PC-9 (cell line): ENCODE measurements at regions not wholly inside any gene's neighbourhood (a gene's known extent, or its start where the extent isn't known, plus 50 kb on each side); places are given as distances from the start of the nearest gene placed in this dataset.

ENCODE experiments used
- BruUV-seq: library from RNA; stranded (reverse); fragments of 400-500 nt; replicated peaks from 2 replicates; lab custom pipeline; 2021; lab: Mats Ljungman, UMichigan
- CTCF ChIA-PET: fragments of 300-600 bp; sonication (Branson Sonifier 250); formaldehyde crosslinking; loops from one replicate; lab custom pipeline; 2022; ENCODE audit warnings: antibody characterized with exemption; lab: Charles Lee
- POLR2A ChIA-PET: fragments of 300-600 bp; sonication (Branson Sonifier 250); formaldehyde crosslinking; loops from one replicate; lab custom pipeline; 2022; ENCODE audit warnings: antibody characterized with exemption; ENCODE audit not compliant: unreplicated experiment; lab: Charles Lee
- DNase-seq, 2 experiments: peaks; one replicate each; pipeline versions ENCODE4 v3.0.0 to v3.0.0-alpha.2; 2015 to 2022; ENCODE audit warnings: mixed read lengths in 1 of 2
- H2AFZ ChIP-seq: fragments of 200-600 bp; sonication (generic); 2 replicates; pipeline ENCODE4 v1.8.1; 2017; ENCODE audit warnings: antibody characterized with exemption
- H3F3A ChIP-seq: fragments of 200-600 bp; sonication (generic); 2 replicates; pipeline ENCODE4 v1.8.1; 2017; ENCODE audit warnings: antibody characterized with exemption, mild to moderate bottlenecking, low read depth; ENCODE audit not compliant: insufficient read depth
- H3K27ac ChIP-seq: fragments of 200-600 bp; sonication (generic); 2 replicates; pipeline ENCODE4 v1.6.1; 2016; ENCODE audit warnings: mixed run types
- H3K27me3 ChIP-seq: fragments of 200-600 bp; sonication (generic); 2 replicates; pipeline ENCODE4 v1.6.1; 2016; ENCODE audit warnings: low read depth, mixed run types; ENCODE audit not compliant: insufficient read depth
- H3K36me3 ChIP-seq: fragments of 200-600 bp; sonication (generic); 2 replicates; pipeline ENCODE4 v1.6.1; 2016; ENCODE audit warnings: low read depth, mixed run types
- H3K4me1 ChIP-seq: fragments of 200-600 bp; sonication (generic); replicated peaks from 2 replicates; pipeline ENCODE4 v1.6.1; 2016; ENCODE audit warnings: mixed run types; ENCODE audit not compliant: insufficient read depth
- H3K4me2 ChIP-seq: fragments of 200-600 bp; sonication (generic); 2 replicates; pipeline ENCODE4 v1.6.1; 2017; ENCODE audit warnings: mixed run types
- H3K4me3 ChIP-seq: fragments of 200-600 bp; sonication (generic); 2 replicates; pipeline ENCODE4 v1.6.1; 2016; ENCODE audit warnings: mixed run types
- H3K79me2 ChIP-seq: fragments of 200-600 bp; sonication (generic); 2 replicates; pipeline ENCODE4 v1.6.1; 2017; ENCODE audit warnings: low read depth, mixed run types
- H3K9me2 ChIP-seq: fragments of 200-600 bp; sonication (generic); 2 replicates; pipeline ENCODE4 v1.8.1; 2017; ENCODE audit warnings: mild to moderate bottlenecking; ENCODE audit not compliant: insufficient read depth
- H3K9me3 ChIP-seq: fragments of 200-600 bp; sonication (generic); 2 replicates; pipeline ENCODE4 v1.8.1; 2016; ENCODE audit warnings: low read depth; ENCODE audit not compliant: insufficient read depth
- H4K20me1 ChIP-seq: fragments of 200-600 bp; sonication (generic); 2 replicates; pipeline ENCODE4 v1.8.1; 2017; ENCODE audit not compliant: insufficient read depth
- CTCF ChIP-seq: fragments of 200-600 bp; sonication (generic); conservative IDR thresholded peaks from 2 replicates; pipeline ENCODE4 v1.6.1; 2017; ENCODE audit warnings: mixed run types, antibody characterized with exemption, mild to moderate bottlenecking, moderate library complexity
- EZH2 ChIP-seq: fragments of 200-600 bp; sonication (generic); IDR thresholded peaks from 2 replicates; pipeline ENCODE4 v1.8.0; 2017; ENCODE audit warnings: antibody characterized with exemption, low read depth
- intact Hi-C: fragments of 100-400 bp; cut with micrococcal nuclease; formaldehyde crosslinking; loops from one replicate; pipeline ENCODE4 v1.10.0; 2022; ENCODE audit not compliant: unreplicated experiment

- no peaks in the 10 kb centered on the region for H4K20me1 ChIP-seq
- TF ChIP-seq CTCF (no peak), EZH2 (no peak)
- H3K79me2 ChIP-seq = no peaks in the 10 kb centered on the region
- no peaks in the 10 kb centered on the region for H3K9me3 ChIP-seq
- no peaks in the 10 kb centered on the region for H3K9me2 ChIP-seq
- H3K4me3 ChIP-seq = no peak overlapping the region
- intact Hi-C loops = no loop called here
- H3K27me3 ChIP-seq = peaks cover 77% of the 10 kb centered on the region
- no peak overlapping the region for H3K4me2 ChIP-seq
- H3K27ac ChIP-seq = no peak overlapping the region
- H2AFZ ChIP-seq = no peak overlapping the region
- ChIA-PET CTCF (no interaction called here), POLR2A (no interaction called here)
- no peaks in the 10 kb centered on the region for H3K36me3 ChIP-seq
- no TSS peak for BruUV-seq
- H3F3A ChIP-seq = no peaks in the 10 kb centered on the region
- no peaks in the 10 kb centered on the region for H3K4me1 ChIP-seq
- no peak for DNase-seq
Observed at GRCh38 chr9:135290086-135290485, 189.5 kb upstream of the PPP1R26 start.

GRCh38 chr9:135290566-135290965 is 189.0 kb upstream of the PPP1R26 start:
- no peak overlapping the region for H3K4me2 ChIP-seq
- no peak for TF ChIP-seq EZH2
- no peak for TF ChIP-seq CTCF
- H3K9me2 ChIP-seq = no peaks in the 10 kb centered on the region
- intact Hi-C loops = no loop called here
- no peak overlapping the region for H2AFZ ChIP-seq
- H3F3A ChIP-seq = no peaks in the 10 kb centered on the region
- H3K27ac ChIP-seq = no peak overlapping the region
- H3K9me3 ChIP-seq = no peaks in the 10 kb centered on the region
- H4K20me1 ChIP-seq = no peaks in the 10 kb centered on the region
- BruUV-seq = no TSS peak
- ChIA-PET CTCF (no interaction called here), POLR2A (no interaction called here)
- no peaks in the 10 kb centered on the region for H3K79me2 ChIP-seq
- no peaks in the 10 kb centered on the region for H3K36me3 ChIP-seq
- no peak for DNase-seq
- H3K4me1 ChIP-seq = no peaks in the 10 kb centered on the region
- H3K27me3 ChIP-seq = peaks cover 82% of the 10 kb centered on the region
- H3K4me3 ChIP-seq = no peak overlapping the region

- no peaks in the 10 kb centered on the region for H3K9me3 ChIP-seq
Observed at GRCh38 chr9:135291165-135291564, 188.4 kb upstream of the PPP1R26 start.

More at GRCh38 chr9:135291165-135291564, 188.4 kb upstream of the PPP1R26 start:
- Histone ChIP-seq H3K79me2 (no peaks in the 10 kb centered on the region), H3F3A (no peaks in the 10 kb centered on the region), H3K9me2 (no peaks in the 10 kb centered on the region), H3K36me3 (no peaks in the 10 kb centered on the region), H3K4me3 (no peak overlapping the region), H3K4me1 (no peaks in the 10 kb centered on the region), H2AFZ (no peak overlapping the region), H4K20me1 (no peaks in the 10 kb centered on the region), H3K4me2 (no peak overlapping the region), H3K27me3 (peaks cover 88% of the 10 kb centered on the region), H3K27ac (no peak overlapping the region)
- intact Hi-C loops = no loop called here
- CTCF ChIA-PET = no interaction called here
- no TSS peak for BruUV-seq
- TF ChIP-seq EZH2 = no peak
- TF ChIP-seq CTCF = no peak
- POLR2A ChIA-PET = no interaction called here
- DNase-seq = no peak
